ENCODE measurements at regions not wholly inside any gene's neighbourhood (a gene's known extent, or its start where the extent isn't known, plus 50 kb on each side); places are given as distances from the start of the nearest gene placed in this dataset.

DNA sequence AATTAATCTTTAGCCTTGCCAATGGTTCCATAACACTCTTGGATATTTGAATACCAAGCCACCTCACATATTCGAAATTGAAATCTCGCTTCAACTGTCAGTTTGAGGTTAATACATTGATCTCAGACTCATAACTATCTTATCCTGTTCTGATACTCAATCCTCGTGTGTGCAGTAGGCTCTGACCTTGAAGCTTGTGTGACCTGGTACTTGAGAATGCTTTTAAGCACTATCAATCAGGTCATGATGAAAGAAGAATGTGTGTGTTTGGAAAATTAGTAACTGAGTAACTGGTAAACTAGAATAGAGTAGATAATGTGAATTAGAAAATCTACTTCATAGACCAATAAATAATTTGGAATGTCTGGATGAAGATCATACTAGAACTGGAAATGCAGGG is 1266.7 kb downstream of the MAT2B start:
- no peak for DNase-seq (ENCODE audit: low read depth, low spot score)

DNA sequence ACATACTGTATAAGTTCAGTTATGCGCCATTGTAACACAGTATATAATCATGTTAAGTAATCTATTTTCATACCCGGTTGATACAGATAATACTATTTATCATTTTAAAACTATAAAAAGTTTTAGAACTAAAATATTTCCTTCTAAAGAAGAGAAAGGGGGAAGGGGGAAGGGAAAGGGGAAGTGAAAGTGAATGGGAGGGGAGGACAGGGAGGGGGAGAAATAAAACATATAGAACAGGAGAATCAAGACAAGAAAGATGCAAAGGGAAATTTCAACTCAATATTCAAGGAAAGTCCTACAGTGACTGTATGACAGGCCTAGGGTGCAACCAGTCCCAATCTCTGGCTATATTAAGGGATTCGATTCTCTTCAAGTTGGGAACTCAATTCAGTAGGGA is 1278.8 kb downstream of the MAT2B start:
- no peak for DNase-seq (ENCODE audit: low read depth, low spot score)

DNA sequence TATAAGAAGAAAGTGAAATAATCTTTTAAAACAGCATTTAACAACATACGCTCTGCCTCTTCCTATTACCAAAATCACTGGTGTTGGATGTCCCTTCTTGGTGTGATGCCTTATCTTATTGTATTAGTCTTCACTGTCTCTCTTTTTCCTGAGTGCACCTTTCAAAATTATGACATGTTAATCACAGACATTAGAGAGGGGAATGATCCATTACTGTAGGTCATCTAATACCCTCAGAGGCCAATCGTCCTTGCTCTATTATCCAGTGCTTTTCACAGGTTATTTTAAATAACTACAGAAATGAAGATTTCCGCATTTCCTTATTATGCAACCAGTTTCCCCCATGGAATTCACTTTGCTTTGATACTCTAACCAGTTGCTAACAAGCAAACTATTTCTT is 1292.7 kb downstream of the MAT2B start:
- no peak for DNase-seq (ENCODE audit: low read depth, low spot score)

DNA sequence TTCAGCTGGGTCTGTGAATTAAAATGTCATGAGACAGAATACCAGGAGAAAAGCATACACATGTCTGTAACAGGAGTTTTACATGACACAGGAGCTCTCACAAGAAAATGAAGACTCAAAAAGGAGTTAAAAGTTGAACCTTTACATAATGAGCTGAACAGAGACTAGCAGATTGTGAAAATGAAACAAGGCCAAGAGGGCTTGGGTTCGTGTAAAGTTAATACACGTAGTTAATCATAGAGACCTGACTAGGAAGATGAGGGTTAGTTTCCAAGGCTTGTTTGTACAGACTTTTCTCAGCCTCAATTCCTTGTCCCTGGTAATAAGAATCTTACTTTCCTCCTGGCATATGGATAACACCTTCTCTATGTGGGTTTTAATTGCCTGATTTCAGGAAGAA is 1294.0 kb downstream of the MAT2B start:
- DNase-seq (ENCODE audit: low read depth, low spot score), result no peak

DNA sequence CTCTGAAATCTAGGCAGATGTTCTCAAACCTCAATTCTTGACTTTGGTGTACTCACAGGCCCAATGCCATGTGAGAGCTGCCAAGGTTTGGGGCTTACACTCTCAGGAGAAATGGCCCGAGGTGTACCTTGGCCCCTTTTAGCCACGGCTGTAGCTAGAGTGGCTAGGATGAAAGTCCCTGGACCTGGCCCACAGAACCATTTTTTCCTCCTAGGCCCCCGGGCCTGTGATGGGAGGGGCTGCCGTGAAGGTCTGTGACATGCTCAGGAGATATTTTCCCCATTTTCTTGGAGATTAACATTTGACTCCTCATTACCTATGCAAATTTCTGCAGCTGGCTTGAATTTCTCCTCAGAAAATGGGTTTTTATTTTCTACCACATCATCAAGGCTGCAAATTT is 1296.5 kb downstream of the MAT2B start:
- DNase-seq (ENCODE audit: low read depth, low spot score), result no peak

DNA sequence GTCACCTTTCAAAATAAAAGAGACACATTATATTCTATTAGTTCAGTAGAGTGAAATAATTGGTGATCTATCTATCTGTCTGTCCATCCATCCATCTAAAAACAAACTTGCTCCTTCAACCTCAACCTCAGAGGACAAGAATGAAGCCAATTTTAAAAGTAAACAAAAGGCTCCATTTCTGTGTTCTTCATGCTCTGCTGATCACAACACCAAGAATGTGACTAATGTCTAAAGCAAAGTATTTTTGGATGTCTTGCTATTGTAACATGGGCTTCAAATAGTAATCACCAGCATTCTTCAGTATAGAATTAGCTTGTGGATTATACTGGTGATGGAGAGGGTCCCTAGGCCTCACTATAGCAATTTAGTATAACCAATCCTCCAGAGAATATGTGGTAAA is 1304.4 kb downstream of the MAT2B start:
- DNase-seq (ENCODE audit: low read depth, low spot score), result no peak

DNA sequence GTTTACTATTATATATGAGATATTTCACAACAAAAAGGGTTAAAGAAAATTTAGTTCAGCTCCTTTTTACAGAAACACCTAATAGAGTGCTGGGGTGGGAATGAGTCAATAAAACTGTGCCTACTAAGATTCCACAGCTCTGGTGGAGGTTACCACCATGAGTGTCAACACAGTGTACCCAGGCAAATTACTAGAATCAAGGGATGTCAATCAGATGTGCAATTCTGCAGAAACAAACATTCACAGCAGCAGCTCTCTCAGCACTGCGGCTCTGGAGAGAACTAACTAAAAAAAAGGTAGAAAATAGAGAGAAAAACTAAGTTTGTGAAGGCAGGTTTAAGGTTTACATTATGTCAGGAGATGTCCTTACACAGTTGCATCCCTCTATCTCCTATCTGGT is 1313.0 kb downstream of the MAT2B start:
- no peak for DNase-seq (ENCODE audit: low read depth, low spot score)

DNA sequence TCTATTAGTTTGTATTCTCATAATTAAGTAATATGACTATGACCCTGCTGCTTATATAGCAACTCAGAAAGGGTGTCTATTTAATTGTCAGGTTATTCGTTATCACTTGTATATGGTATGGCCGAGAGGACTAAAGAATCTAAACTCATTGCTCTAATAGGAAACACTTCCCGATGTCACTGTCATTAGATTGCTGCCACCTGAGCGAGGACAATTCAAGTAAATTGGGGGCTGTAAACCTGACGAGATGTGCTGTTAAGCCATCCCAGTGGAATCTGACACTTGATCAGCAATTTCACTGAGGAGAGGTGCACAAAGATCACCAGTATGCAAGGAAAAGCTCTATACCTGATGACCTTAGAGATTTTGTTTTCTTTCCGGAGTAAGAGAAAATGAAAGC is 1319.3 kb downstream of the MAT2B start:
- DNase-seq (ENCODE audit: low read depth, low spot score), result no peak

DNA sequence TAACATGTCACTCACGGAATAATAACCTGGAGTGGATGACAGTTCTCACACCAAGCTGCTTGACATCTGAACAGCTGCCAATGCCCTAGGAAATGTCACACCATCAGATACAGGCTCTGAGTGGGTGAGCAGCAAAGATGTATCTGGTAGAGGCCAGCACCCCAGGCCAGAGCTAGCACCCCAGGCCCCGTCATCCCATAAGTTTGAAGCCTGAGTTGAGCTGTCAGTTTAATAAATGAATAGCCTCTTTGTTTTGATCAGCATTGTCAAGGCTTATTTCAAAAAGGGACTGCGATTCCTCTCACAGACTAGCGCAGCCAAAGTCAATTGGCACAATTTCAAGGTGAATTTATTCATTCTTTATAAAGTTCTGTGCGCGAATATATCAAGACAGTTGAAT is 1327.1 kb downstream of the MAT2B start:
- DNase-seq (ENCODE audit: low read depth, low spot score), result no peak

DNA sequence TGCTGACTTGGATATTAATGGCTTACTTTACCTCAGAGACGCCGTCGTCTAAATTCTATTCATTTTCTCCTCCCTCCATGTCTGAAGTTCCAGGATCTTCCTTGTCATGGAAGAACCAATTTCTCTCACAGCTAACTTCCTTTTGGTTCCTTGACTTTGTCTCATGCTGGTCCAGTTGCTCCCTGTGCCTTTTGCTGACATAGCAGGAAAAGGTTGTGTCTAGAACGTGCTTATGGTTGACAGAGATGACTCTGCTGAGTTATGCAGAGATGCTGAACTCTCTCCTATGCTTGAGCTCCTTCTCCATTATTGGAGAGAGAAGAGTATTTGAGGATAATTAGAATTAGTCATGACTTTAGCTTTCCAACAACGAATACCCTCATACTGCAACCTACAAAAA is 1338.9 kb downstream of the MAT2B start:
- no peak for DNase-seq (ENCODE audit: low read depth, low spot score)

DNA sequence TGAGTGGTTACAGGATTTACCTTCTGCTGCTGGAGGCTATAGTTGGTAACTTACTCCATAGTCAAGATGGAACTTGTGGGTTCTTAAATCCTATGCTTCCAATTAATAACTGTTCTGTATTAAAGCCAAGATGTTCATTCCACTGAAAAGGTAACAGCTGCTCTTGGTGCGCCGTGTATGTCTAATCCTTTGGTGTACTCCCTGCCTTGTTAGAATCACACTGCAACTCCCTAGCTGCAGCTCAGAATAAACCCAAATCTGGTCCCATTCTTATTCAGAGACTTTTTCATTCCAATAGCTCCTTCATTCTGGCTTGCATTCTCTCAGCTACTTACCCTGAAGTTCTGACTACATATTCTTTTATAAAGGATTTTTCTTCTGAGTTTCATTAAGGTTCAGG is 1355.5 kb downstream of the MAT2B start:
- no peak for DNase-seq (ENCODE audit: low read depth, low spot score)

DNA sequence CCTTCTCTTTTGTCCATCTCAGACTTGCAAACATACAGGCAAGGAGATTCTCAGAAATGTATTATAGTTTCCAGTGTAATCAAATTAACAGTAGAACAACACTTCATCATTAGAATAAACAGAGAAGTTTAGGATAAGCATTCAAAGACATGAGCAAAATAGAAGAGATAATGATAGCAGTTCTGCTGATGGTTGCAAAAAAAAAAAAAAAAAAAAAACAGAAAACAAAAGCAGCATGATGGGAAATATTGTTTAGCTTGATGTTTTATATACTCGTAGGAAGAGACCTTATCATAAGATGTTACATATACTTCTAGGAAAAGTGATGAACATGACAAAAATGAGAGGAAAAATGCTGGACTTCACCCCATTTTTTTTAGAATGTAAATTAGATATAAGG is 1356.2 kb downstream of the MAT2B start:
- DNase-seq (ENCODE audit: low read depth, low spot score), result no peak

DNA sequence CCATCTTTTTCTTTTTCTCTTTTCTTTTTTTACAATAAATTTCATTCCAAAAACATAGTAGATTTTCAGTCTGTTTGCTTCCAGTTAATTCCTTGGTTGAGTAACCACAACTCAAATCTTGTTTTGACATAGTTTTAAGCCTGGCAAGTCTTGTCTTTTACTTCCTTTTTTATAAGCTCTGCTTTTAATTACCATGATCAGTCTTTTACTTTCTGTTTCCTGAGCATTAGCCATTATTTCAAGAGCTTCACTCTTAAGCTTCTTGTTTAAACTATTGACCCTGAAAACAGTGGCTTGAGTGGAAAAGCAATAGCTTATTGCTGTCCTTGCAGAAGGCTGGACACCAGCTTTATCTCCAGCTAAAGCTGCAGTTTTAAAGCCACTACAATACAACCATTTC is 1363.3 kb downstream of the MAT2B start:
- DNase-seq (ENCODE audit: low read depth, low spot score), result no peak

DNA sequence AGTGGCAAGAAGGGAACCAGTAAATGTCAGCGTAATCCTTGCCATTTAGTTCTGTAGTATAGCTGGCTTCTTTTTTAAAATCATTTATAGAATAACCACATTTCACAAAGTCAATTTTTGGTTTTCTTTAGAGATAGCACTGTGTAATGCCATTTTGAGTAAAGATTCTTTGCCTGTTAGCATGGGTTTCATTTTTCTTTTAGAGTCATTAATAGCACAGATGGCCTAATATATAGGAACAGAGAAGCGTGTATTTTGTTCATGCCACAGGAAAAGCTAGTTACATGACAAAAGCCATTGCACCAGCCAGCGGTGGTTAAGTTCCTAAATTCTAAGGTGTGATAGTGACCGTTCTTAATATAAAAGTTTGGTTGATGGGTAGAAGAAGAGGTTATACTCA is 1363.9 kb downstream of the MAT2B start:
- no peak for DNase-seq (ENCODE audit: low read depth, low spot score)

DNA sequence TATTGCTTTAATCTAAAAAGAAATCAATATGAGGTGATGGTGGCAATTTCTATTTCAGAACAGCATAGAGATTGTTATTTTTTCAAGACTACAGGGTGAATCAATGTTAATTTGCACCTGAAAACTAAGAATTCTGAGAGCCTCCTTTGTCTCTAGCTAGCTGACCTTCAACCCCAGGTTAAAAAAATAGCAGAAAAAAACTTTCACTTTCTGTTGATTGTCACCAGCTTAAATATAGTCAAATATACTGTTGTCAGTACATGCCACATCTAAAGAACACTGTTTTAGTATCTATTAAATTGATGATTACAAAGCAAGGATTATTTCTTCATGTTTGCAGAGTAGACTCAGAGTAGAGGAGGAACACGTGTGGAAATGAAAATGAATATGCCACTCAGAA is 1371.4 kb downstream of the MAT2B start:
- no peak for DNase-seq (ENCODE audit: low read depth, low spot score)

DNA sequence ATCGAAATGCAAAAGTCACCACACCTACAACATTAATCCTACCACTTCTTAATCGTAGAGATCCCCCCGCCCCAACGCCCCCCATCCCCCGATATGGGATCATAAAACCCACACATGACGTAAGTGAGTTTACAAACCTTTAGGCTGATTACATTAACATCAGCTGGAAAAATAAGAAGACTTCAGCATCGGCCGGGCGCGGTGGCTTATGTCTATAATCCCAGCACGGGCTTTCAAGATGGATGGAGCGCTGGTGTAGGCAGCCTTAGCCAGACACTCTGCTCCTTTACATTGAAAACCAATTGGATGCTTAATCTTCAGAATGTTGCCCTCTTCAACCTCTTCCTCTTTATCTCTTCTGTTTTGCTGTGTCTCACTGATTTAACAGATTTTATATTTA is 1376.0 kb downstream of the MAT2B start:
- no peak for DNase-seq (ENCODE audit: low read depth, low spot score)

DNA sequence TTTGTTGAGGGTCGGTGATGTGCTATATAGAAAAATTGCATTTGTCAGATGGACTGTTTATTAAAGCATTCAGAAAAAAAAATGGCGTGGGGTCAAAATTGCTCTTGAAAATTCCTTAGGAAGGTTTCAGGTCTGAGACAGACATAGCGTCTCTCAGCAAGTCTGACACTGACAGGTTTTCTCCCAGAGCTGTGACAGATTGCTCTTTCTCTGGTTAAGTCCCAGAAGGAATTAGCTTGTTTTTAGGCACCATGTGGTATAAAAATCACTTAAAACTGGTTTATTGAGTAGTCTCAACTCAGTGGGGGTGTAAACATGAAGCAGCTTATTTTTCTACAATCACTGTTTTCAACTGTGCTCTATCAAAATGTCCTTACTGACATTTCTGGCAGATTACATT is 1379.8 kb downstream of the MAT2B start:
- DNase-seq (ENCODE audit: low read depth, low spot score), result no peak

DNA sequence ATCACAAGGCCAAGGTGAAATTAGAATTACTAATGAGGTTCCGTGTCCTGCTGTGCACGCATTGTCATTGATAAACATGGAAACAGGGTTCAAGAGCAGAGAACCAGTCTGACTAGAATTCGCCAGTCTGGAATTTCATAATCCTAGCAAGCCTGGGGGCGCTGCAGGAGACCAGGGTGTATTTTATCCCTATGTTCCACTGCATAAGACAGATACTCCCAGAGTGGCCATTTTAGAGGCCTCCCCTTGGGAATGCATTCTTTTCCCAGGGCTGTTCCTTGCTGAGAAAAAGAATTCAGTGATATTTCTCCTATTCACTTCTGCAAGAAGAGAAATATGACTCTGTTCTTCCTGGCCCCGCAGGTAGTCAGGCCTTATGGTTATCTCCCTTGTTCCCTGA is 1387.7 kb downstream of the MAT2B start:
- DNase-seq (ENCODE audit: low read depth, low spot score), result no peak

DNA sequence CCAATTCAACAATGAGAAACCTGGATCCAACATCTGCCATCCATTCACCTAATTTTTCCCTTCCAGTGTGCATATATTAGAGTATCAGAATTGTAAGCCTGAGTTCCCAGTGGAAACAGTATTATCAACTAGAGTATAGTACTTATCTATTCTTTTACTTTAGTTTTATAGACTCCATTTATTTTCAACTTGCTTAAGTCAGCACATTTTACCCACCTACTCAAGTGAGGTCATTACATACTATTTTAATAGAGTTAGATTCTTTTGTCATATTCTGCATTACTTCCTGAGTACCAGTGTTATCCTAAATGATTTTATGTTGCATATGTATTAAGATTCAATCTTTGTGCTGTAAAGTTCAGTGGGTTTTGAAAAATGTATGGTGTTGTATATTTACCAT is 1393.3 kb downstream of the MAT2B start:
- DNase-seq (ENCODE audit: low read depth, low spot score), result no peak

DNA sequence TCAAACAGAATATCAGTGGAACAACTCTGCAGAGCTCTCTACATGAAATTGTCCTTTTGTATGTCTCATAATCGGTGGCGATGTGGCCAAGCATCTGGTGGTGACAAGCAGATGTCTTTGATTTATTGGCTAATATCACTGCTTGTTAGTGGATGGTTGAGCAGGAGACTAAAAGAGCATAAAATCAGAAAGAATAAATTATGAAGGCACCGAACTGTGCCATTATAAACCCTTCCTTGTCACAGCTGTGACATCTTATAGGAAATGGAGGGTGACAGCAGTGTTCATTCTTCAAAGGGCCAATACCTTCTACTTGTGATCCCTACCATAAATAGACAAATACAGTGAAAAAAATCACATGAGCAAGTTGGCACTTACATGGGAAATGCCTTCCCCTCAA is 1404.3 kb downstream of the MAT2B start:
- DNase-seq (ENCODE audit: low read depth, low spot score), result no peak

DNA sequence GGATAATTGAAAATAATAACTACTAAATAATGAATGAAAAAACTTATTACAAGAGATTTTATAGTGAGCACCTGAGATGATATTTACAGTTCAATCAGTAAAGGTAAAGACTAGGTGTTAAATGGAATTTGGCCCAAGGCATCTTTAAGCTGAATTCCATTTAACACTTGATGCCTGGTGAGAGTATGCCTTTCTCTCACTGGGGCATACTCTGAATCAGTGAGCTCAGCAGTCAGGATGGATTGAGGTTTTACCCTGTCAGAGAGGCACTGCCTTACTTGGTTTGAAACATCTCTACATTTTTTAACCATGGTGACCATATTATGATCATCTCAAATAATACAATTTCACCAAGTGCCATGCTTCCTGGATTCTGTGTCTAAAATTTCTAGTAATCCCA is 1416.3 kb downstream of the MAT2B start:
- DNase-seq (ENCODE audit: low read depth, low spot score), result no peak

DNA sequence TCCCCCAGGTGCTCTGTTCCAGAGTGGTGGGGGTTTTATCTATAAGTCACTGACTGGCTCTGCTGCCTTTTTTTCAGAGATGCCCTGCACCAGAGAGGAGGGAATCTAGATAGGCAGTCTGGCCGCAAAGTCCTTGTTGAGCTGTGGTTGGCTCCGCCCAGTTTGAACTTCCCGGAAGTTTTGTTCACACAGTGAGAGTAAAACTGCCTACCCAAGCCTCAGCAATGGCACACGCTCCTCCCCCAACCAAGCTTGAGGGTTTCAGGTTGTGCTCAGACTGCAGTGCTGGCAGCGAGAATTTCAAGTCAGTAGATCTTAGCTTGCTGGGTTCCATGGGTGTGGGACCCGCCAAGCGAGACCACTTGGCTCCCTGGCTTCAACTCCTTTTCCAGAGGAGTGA is 1428.6 kb downstream of the MAT2B start:
- DNase-seq (ENCODE audit: low read depth, low spot score), result no peak

DNA sequence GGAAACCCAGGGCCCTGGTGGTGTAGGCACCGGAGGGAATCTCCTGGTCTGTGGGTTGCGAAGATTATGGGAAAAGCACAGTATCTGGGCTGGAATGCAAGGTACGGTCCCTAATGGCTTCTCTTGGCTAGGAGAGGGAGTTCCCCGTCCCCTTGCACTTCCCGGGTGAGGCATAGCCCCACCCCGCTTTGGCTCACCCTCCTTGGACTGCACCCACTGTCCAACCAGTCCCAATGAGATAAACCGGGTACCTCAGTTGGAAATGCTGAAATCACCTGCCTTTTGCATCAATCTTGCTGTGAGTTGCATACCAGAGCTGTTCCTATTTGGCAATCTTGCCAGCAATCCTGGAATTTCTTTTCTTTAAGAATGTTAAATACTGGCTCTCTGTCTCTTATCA is 1429.1 kb downstream of the MAT2B start:
- DNase-seq (ENCODE audit: low read depth, low spot score), result no peak

DNA sequence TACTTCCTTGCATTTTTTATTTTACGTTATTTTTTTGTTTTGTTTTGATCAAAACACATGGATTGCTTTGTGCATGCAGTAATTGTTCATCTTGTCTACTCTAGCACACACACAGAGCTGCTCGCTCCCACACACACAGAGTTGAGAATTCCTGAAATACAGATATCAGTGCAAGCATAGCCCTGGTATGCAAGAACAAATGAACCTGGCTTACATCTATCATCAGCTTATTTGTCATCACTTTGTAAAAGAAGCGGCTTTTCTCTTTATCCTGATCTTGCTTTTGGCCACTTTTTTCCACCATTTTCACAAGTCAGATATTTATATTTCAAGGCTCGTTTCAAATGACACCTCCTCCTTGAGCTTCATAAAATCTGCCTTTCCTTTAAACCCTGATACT is 1435.7 kb downstream of the MAT2B start:
- DNase-seq (ENCODE audit: low read depth, low spot score), result no peak

DNA sequence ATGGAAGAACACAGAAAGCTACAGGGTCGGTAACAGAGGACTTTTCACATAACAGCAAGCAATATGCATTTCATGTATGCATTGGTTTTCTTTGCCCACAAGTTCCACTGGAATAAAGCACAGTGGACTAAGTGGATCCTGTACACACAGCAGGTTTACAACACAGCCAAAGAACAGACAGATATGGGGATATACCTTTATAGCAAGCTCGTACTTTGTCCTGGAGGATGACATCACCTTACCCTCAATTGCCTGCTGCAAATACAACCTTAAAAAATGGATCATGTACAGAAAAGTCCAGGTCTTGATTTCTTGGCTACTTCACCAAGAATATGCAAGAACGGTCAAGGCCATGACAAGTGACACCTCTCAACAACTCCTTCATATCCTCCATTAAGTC is 1445.5 kb downstream of the MAT2B start:
- DNase-seq (ENCODE audit: low read depth, low spot score), result no peak

Measured in pulmonary artery endothelial cell (primary cell).